SH-SY5Y (cell line): ENCODE measurements at regions not wholly inside any gene's neighbourhood (a gene's known extent, or its start where the extent isn't known, plus 50 kb on each side); places are given as distances from the start of the nearest gene placed in this dataset.

Experiments used
- GATA2 ChIP-seq: IDR thresholded peaks from 2 replicates; pipeline ENCODE4 v1.6.1; 2011; ENCODE audit warnings: mild to moderate bottlenecking, low read depth, low read length
- GATA3 ChIP-seq: IDR thresholded peaks from 2 replicates; pipeline ENCODE4 v1.6.1; 2011; ENCODE audit warnings: low read depth, mild to moderate bottlenecking, low read length, moderate library complexity

GRCh38 chr3:34152656-34153055, 354.2 kb downstream of the PDCD6IP start:
- TF ChIP-seq GATA3: no peak
- TF ChIP-seq GATA2: no peak

- TF ChIP-seq GATA2 (no peak), GATA3 (no peak)
These were observed 356.7 kb downstream of the PDCD6IP start for GRCh38 chr3:34155108-34155507.

GRCh38 chr3:34155666-34156065, 357.2 kb downstream of the PDCD6IP start:
- TF ChIP-seq GATA2 (no peak), GATA3 (no peak)

GRCh38 chr3:34157491-34157890, 359.1 kb downstream of the PDCD6IP start:
- no peak for TF ChIP-seq GATA2
- TF ChIP-seq GATA3: no peak

GRCh38 chr3:34159613-34160420, 361.4 kb downstream of the PDCD6IP start:
- TF ChIP-seq GATA2: no peak
- no peak for TF ChIP-seq GATA3

- TF ChIP-seq GATA3 (no peak), GATA2 (no peak)
These were observed 376.3 kb downstream of the PDCD6IP start for GRCh38 chr3:34174740-34175139.

GRCh38 chr3:34175636-34176176, 377.3 kb downstream of the PDCD6IP start:
- TF ChIP-seq GATA3: no peak
- no peak for TF ChIP-seq GATA2

GRCh38 chr3:34176723-34177122, 378.3 kb downstream of the PDCD6IP start:
- no peak for TF ChIP-seq GATA3
- TF ChIP-seq GATA2: no peak

GRCh38 chr3:34178415-34178814, 380.0 kb downstream of the PDCD6IP start:
- no peak for TF ChIP-seq GATA3
- no peak for TF ChIP-seq GATA2

- TF ChIP-seq GATA3: no peak
- TF ChIP-seq GATA2: no peak
These were observed 381.3 kb downstream of the PDCD6IP start for GRCh38 chr3:34179716-34180115.

- TF ChIP-seq GATA2 (no peak), GATA3 (no peak)
These were observed 382.1 kb downstream of the PDCD6IP start for GRCh38 chr3:34180532-34180931.

GRCh38 chr3:34183114-34183513, 384.7 kb downstream of the PDCD6IP start:
- no peak for TF ChIP-seq GATA3
- TF ChIP-seq GATA2: no peak

- no peak for TF ChIP-seq GATA2
- TF ChIP-seq GATA3: no peak
These were observed 385.3 kb downstream of the PDCD6IP start for GRCh38 chr3:34183611-34184340.

- TF ChIP-seq GATA2: no peak
- no peak for TF ChIP-seq GATA3
These were observed 386.9 kb downstream of the PDCD6IP start for GRCh38 chr3:34185301-34185700.

GRCh38 chr3:34189133-34189532, 390.7 kb downstream of the PDCD6IP start:
- TF ChIP-seq GATA2: no peak
- TF ChIP-seq GATA3: no peak
